ENCODE measurements at regions not wholly inside any gene's neighbourhood (a gene's known extent, or its start where the extent isn't known, plus 50 kb on each side); places are given as distances from the start of the nearest gene placed in this dataset.
"Not testable (repeated sequence)": the region's sequence is repeated elsewhere in the genome, so short reads cannot be mapped to it uniquely, and the experiment has no call there.

DNA sequence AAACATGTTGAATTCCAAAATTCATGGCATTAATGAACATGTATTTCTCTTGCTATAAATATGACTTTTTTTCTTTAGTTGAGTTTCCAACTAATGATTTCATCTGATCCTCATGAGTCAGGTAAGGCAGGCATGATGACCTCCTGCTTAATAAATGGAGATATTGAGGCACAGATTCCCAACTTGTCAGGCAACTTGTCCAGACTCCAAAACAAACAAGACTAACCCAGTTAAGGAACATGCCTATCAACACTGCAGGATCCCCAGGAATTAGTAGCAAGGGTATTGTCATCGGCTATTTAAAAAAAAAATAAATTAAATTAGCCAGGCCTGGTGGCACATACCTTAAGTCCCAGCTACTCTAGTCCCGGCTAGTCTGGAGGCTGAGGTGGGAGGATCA, 121.3 kb upstream of the SALL4 start:
- no peak for DNase-seq (ENCODE audit: low read depth)

DNA sequence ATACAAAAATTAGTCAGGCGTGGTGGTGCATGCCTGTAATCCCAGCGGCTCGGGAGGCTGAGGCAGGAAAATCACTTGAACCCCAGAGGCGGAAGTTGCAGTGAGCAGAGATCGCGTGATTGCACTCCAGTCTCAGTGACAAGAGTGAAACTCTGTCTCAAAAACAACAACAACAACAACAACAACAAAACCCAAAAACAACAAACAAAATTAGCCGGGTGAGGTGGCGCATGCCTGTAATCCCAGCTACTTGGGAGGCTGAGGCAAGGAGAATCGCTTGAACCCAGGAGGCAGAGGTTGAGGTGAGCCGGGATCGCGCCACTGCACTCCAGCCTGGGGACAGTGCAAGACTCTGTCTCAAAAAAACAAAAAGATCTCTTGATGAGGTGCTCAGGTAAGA, 120.5 kb upstream of the SALL4 start:
- not testable (repeated sequence) for DNase-seq (ENCODE audit: low read depth)

DNA sequence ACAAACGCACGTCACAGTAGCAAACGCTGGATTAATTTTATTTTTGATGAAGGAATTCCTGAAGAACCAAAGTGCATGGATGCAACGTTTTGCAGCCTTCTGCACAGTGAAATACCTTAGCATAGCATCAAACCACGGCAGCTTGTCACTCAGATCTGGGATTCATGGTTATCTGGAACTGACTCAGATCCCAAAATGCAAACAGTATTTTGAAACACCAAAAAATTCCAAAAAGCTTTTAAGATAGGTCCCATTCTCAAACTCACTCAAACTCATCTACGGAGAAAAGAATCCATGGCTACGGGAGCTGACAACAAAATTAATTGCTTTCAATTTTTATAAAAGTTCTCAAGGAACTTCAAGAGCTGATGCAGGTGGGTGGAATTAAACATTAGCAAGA, 116.2 kb upstream of the SALL4 start:
- DNase-seq (ENCODE audit: low read depth): no peak

DNA sequence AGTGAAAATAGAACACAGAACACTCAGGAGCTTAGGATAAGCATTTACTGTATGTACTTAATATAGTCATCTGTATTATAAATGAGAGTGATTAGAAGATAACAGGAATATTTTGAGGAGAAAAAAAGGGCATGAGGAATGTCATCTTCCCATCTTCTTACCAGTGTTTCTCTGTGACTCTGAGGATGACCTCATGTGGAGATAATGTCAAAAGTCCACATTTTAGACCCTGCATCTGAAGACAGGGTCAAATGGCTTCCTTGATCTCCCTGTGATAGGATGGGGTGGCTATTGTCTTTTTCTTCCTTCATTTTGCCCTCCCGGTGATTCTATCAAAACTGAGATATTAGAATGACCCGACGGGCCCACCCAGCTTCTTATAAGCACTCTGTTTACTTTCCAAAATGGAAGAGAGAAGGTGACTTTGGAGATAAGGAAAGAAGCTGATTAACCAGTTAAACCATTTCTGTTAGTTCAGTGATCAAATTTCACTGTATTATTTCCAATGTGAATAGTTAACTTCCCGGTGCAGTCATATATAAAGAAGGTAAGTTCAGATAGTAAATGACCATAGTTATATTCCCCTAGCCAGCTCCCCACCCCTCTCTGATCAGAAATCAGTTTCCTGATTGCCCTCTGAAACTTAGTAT, 115.7 kb upstream of the SALL4 start:
- DNase-seq (ENCODE audit: low read depth): no peak

DNA sequence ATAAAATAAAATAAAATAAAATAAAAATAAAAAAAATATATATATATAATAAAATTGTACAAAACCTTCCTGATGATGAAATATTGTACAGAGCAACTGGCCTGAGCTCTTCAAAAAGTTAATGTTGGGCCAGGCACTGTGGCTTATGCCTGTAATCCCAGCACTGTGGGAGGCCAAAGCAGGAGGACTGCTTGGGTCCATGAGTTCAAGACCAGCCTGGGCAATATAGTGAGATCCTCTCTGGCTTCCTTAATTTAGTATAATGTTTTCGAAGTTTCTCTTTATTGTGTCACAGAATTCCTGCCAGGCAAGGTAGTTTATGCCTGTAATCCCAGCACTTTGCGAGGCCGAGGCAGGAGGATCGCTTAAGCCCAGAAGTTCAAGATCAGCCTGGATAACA, 113.9 kb upstream of the SALL4 start:
- no peak for DNase-seq (ENCODE audit: low read depth)

DNA sequence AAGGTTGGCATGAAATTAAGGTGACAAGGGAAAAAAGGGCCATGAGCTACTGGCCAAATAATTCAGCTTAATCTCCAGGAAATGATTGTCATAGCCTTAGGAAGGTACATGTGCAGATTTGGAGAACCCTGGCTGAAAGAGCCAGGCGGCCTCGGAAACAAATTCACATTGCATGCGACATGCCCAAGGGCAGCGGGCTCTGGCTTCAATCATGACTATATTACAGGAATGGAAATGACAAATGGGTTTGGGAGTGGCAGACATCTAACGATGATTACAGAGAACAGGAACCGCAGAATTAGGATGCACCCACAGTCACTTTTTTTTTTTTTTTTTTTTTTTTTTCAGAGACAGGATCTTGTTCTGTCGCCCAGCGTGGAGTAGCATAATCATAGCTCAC, 112.4 kb upstream of the SALL4 start:
- no peak for DNase-seq (ENCODE audit: low read depth)

DNA sequence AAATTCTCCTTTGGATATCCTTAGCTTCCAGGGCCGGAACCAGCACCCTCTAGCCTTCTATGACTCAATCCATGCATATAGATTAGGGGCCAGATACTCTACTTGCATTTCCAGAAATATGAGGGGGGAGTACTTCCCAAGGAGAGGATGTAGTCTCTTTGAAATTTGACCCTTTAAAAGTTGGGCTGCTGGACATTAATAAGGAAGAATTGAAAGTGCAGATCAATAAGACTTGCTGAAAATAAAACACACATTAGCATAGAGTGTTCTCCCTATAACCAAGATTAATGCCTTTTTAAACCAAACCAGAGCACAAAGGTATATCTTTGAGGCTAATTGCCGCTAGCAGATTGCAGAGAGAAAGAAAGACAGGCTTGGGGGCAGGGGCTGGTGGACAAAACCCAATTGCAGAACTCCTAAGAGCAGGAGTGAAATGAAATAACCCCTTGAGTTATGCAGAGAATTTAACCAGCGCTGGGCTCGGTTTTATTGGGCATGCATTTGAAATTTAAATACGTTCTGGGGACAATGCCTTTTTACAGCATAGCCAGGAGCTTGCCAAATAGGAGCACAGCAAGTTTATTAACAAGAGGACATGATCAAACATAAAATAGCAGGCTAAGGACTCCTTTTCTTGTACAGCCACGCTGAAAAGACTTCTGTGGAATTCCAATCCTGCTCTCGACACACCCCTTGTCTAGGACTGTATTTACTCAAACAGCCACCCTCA, 108.2 kb upstream of the SALL4 start:
- DNase-seq (ENCODE audit: low read depth): no peak

DNA sequence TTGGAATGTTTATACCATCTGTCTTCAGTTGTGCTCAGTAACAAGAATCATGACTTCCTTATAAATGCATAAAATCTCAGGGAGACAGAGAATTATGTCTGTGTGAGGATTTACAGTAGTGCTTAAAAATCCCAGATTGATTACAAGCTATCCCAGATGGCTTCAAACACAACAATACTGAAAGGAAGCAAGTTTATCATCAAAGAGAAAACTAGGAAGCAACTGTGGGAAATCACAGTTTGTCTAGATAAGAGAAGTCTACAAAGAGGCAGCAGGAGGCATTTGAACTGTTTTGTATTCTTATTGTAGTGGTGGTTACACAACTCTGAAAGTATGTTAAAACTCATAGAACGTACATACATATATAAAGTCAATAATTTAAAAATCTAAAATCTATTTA, 104.4 kb upstream of the SALL4 start:
- DNase-seq (ENCODE audit: low read depth): no peak

DNA sequence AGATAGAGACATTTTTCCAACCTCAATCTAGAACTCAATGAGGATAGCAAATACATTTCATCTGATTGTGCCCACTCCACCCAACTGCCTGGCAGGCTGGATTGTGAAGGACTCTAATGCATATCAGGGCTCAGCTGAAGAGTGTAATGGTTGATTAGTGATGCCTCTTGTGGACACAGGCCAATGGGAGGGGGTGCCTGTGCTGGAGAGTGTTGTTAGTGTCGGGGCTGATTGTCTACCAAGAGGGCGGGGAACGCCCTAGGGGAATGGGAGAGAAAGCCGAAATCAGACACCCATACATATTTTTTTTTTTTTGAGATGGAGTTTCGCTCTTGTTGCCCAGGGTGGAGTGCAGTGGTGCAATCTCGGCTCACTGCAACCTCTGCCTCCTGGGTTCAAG, 103.7 kb upstream of the SALL4 start:
- DNase-seq (ENCODE audit: low read depth): no peak

DNA sequence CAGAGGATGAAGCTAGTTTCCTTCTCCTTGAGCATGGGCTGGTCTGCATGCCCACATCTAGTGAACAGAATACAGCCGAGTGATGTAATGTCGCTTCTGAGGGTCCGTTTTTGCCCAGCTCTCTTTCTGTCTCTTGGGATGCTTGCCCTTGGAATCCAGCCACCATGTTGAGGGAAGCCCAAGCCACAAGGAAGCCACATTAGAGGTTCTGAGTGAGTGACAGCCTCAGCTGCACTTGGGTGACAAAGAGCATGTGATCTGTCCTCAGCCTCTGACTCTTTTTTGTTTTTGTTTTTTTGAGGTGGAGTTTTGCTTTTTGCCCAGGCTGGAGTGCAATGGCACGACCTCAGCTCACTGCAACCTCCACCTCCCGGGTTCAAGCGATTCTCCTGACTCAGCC, 100.6 kb upstream of the SALL4 start:
- no peak for DNase-seq (ENCODE audit: low read depth)

DNA sequence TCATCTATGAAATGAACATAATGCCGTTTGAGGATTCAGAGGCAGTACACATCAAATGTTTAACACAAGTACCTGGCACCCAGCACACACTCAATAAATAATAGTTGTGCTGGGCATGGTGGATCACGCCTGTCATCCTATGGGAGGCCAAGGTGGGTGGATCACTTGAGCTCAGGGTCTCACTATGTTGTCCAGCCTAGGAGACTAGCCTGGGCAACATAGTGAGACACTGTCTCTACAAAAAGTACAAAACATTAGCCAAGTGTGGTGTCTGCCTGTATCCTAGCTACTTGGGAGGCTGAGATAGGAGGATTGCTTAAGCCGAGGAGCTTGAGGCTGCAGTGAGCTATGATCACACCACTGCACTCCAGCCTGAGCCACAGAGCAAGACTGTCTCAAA, 98.1 kb upstream of the SALL4 start:
- DNase-seq (ENCODE audit: low read depth): no peak

DNA sequence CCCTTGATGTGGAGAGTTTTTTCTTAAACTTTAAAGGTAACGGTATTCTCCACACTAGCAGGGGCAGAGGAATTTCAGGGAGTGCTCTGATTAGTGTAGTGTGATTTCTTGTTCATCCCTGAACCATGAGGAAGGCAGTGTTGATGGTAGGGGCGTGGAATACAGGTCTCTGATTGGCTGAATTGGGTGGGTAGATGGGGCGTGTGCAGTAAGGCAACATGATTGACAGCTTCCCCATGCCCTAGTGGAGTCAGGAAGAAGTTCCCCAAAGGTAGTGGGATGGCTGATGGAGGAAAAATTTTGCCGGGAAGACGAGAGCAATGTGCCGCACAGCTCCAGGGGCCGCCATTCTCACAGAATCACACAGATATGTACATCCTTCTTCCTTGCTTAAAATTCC, 97.4 kb upstream of the SALL4 start:
- no peak for DNase-seq (ENCODE audit: low read depth)

DNA sequence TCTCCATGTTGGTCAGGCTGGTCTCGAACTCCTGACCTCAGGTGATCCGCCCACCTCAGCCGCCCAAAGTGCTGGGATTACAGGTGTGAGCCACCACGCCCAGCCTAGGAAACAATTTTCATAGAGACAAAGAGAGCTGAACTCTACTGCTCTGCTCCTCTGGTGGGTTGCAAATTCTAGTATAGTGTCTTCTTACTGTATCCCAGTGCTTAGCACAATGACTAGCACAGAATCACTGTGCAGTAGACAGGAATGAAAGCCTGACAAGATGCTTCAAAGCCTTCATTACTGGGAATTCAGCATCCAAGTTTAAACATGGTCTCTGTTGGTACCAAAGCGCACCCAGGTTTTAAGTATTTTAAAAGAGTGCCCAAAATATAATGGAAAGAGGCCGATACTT, 96.5 kb upstream of the SALL4 start:
- no peak for DNase-seq (ENCODE audit: low read depth)

DNA sequence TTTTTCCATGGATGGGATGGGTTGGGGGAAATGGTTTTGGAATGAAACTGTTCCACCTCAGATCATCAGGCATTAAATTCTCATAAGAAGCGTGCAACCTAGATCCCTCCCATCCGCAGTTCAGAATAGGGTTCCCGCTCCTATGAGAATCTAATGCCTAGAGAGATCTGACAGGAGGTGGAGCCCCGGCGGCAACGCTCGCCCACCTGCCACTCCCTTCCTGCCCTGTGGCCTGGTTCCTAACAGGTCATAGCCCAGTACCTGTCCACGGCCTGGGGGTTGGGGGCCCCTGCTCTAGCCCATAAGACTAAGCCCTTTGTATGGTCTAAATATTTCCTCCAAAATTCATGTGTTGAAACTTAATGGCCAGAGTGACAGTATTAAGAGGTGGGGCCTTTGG, 92.3 kb upstream of the SALL4 start:
- DNase-seq (ENCODE audit: low read depth): no peak

DNA sequence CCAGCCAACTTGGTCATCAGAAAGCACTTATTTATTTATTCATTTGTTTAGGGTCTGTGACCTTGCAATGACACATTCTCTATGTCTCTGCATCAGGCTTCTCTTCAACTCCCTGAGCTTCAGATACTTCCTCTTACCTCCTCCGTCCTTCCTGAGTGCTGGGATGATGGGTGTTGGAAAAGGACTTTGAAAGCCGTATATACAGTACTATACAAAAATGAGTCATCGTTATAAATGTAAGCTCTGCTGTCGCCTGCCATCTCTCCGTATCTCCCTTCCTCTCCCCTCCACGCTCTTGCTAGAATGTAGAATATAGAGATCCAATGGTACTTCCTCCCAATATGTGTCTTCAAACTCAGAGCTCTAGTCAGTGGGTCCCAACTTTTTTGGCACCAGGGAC, 91.9 kb upstream of the SALL4 start:
- no peak for DNase-seq (ENCODE audit: low read depth)

DNA sequence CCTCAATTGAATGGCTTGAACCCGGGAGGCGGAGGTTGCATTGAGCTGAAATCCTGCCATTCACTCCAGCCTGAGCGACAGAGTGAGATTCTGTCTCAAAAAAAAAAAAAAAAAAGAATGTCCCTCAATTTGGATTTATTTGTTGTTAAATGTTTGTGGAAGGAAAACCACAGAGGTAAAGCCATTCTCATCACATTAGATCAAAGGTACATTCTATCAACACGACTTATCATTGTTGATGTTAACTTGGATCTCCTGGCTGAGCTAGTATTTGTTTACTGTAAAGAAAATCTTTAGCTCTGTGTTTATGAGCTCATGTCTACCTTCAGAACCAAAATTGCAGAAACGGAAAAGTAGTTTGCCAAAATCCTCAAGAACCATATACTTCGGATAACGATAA, 91.4 kb upstream of the SALL4 start:
- DNase-seq (ENCODE audit: low read depth): no peak

DNA sequence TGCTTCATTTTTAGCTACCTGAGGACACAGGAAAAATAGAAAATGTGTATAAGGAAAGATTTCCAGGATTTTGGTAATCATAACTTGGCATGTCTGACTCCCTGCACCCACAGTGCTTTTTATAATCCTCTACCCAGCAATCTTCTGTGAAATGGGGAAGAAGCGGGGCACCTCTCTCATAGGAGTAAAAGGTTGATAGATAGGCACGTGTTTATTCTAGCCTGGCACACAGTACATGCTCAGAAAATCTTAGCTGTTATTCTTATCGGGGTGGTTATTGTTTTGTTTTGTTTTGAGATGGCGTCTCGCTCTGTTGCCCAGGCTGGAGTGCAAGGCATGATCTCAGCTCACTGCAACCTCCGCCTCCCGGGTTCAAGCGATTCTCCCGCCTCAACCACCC, 87.7 kb upstream of the SALL4 start:
- DNase-seq (ENCODE audit: low read depth): no peak

DNA sequence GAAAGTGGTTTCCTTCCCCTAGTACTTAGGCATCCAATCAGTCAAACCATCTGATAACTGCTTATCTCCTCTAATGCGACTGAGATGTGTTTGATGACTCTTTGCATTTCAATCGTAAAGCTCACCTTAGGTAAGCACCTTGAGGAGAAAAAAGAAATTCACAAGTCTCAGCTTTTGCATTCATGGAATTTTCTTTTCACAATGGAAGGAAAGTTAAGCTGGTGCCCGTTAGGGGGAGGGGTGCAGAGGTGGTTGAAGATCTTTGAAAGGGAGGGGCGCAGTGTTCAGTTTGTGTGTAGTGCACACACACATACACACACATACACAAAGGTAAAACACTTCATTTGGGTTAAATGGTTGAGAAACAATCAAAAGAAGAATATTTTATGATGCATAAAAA, 87.1 kb upstream of the SALL4 start:
- DNase-seq (ENCODE audit: low read depth): no peak

DNA sequence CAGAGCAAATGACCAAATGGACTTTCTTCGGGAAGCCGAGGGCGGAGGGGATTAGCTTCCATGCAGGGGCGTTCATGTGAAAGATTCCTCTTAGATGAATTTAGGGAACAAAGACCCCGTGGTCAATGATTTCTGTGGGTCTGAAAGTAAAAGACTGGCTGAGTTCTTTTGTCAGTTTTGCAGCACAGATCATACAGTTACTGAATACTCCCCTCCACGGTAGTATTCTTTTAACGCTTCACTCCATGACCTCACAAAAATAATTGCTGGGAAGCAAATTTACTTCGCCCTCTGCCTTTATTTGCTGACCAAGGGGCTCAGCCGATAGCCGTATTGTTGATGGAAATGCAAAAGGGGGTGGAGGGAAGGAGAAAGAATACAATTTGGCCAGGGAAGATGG, 86.0 kb upstream of the SALL4 start:
- DNase-seq (ENCODE audit: low read depth): no peak

DNA sequence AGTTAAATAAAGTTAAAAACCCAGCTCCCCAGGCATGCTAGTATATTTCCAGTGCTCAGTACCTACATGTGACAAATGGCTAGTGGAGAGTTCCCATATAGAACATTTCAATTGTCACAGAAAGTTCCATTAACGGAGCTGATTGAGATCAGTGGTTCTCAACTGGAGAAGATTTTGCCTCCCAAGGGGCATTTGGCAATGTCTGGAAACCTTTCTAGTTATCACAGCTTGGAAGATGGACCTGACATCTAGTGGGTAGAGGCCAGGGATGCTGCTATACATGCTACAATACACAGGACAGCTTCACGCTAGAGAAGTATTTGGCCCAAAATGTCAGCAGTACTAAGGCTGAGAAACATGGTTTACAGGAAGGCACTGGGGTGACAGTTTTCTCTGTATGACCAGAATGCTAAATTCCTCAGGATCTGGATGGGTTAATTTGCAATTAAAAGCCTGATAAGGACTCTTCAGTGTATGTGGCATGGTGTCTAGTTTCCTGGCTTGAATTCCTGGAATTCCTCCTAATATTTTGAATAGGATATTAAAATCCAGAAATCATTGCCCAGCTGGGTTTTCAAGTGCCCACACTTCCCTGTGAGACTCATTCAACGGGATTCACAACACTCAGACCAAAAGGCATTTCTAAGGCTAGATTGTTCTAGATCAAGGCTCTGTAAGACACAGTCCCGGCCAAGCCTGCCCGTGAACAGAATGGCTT, 84.7 kb upstream of the SALL4 start:
- no peak for DNase-seq (ENCODE audit: low read depth)

DNA sequence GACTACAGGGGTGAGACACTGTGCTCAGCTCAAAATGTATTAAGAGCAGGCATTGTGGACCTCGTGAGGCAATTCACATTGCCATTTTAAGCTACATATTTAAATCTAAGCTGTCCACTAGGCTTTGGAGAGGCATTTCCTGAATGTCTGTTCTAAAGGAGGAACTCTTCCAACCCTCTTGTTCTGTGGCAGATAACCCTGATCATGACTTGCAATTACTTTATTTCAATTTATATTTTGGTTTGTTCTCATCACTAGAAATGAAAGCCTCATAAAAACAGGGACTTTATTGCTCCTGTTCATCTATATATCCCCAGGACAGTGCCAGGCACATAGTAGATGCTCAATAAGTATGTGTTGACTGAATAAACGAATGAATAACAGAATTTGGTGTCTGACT, 84.0 kb upstream of the SALL4 start:
- DNase-seq (ENCODE audit: low read depth): no peak

DNA sequence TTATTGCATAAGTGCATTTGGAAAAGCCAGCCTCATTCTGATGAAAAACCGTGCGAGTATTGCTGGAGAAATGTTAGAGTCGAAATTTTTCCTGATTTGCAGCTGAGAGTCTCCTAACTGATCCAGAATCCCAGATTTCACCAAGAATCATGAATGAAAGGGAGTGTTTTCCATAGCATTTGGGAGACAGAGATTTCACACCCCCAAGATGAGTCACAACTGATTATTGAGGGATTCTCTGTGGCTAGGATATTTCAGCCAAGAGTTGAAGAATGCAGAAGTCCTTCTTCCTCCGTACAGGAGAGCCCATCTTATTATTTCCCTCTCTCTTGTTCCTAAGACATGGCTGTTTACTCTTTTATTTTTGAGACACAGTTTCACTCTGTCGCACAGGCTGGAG, 82.2 kb upstream of the SALL4 start:
- DNase-seq (ENCODE audit: low read depth): no peak

DNA sequence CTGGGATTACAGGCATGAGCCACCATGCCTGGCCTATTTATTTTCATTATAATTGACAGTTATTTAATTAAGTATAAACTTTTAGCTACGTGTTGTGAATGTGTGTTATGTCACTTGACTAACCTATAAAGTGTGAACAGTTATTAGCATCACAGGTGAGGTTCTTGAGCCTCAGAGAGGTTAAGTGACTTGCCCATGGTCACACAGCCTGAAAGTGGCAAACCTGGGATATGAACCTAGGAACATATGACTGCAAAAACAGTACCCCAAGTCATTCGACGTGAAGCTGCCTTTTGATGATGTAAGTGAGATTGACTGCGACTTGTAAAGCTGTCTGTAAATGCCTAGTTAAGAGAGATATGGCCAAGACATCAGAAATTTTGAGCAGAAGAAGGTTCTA, 77.9 kb upstream of the SALL4 start:
- DNase-seq (ENCODE audit: low read depth): no peak
